ENCODE measurements at regions not wholly inside any gene's neighbourhood (a gene's known extent, or its start where the extent isn't known, plus 50 kb on each side); places are given as distances from the start of the nearest gene placed in this dataset.
"Not testable (repeated sequence)": the region's sequence is repeated elsewhere in the genome, so short reads cannot be mapped to it uniquely, and the experiment has no call there.

DNA sequence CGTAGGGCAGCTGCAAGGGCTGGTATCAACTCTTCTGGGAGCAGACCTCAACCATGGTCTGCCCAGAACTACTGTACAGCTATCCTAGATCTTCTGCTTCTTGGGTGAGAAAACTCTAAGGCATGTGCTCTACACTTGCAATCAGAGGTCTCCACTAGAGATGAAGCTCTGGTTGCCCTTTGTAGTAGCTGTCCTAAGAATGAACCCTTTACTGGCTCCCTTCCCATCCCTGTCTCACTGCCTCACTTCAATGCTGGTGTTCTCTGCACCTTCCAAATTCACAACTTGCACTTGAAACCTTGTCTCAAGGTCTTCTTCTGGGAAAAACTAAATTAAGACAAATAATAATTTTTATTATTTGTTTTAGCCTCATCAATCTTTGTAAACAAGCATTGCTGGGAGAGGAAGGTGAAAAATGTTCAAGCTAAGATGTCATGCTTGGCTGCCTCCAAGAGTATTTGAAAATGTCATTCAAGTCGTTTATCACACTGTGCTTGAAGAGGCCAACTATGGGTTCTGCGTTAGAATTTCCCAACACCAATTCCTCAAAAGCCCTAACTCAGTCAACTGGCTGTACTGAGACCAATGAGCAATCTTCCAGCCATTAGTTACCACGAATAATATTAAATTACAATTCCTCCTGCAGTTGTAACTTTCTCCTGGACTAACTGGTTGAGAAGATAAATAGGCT, 216.9 kb upstream of the ADRA1D start:
- no peak for ATAC-seq

DNA sequence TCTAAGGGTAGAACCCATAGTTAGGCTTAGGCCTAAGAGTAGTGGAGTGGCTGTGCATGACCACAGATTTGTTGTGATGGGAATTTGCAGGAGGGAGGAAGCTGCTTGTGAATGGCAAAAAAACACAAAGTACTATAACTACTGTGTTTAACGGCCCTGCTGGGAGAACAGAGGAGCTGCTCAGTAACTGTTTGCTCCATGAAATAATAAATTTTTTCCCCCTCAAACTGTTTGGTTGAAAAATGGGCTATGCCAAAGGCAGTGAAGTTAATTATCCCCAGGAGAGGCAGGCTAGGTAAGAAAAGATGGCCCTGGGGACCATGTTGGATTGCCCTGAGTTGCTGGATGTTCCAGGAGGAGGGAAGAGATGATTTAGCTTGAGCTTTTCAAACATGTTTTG, 216.1 kb upstream of the ADRA1D start:
- ATAC-seq, result no peak

DNA sequence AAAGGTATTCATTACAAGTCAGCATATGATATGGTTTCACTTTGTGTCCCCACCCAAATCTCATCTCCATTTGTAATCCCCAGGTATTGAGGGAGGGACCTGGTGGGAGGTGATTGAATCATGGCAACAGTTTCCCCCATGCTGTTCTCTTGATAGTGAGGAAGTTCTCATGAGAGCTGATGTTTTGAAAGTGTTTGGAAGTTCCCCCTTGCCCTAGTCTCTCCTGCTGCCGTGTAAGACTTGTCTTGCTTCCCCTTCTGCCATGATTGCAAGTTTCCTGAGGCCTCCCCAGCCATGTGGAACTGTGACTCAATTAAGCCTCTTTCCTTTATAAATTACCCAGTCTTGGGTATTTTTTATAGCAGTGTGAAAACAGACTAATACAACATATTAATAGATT, 213.7 kb upstream of the ADRA1D start:
- not testable (repeated sequence) for ATAC-seq

DNA sequence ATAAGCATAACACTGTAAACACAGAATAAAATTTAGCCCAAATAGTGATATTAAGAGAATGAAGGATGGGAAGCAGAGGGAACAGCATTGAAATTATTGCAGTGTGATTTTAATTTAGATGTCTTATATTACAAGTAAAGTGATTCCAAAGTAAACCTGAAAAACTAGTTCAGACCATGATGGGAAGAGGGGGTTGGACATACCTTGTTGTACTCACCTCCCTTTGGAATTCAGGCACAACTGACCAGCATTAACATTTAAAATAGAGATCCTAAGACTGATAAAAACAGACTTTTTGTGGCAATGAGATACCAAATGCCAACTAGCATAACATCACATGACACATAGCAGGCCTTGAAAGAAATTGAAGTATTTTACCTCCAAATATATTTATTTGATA, 210.0 kb upstream of the ADRA1D start:
- ATAC-seq, result no peak

DNA sequence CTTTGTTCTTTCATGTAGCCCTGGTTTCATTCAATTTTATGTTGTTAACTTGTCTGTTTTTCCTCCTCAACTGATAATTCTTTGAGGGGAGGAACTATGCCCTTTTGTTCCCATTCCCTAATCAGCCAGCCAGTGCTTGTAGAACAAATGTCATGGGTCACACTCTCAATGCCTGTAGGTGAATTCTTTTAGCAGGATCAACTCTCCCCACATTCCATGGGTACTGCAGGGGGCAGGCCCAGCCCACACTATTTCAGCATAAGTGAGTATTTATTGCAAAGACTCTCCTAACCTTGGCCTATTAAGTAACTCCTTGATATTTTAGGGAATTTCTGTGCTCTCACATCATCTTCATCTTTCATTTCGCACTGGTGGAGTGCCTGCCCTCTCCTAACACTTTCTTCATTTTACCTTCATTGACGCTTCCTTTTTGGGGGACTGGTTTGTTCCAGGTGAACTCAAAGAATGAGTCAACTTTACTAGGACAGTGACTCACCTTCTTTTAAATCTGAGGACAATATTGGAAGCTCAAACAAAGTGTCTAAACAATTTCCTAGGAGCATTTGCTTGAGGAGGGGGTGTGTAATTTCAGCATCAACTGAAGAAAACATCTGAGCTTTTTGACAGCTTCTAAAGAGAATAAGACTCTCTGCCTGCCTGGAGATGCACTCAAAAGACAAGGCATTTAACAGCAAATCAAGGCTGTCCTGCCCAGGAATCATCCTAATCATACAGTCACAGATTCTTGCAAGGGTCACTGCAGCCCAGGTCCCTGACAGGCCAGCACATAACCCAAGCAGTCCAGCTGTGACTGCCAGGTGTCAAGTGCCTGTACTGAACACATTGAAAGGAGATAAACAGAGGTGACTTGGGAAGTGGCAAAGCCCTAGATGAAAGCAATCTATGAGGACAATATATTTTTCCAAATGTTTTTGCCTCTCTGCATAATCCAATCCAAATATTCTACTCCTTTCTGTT, 208.8 kb upstream of the ADRA1D start:
- ATAC-seq, result no peak

DNA sequence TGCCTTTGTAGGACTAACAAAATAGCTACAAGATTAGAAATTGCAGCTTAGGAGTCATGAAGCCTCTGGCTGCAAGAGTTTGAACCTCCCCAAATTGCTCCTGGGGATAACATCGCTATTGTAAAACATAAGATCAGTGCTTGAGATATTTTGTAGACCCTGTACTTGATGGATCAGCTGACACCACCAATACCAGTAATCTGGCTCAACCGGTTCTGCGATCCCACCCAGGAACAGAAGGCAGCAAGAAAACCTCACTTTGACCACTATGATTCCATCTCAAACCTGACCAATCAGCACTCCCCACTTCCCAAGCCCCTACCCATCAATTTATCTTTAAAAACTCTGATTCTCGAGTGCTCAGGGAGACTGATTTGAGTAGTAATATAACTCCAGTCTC, 206.9 kb upstream of the ADRA1D start:
- ATAC-seq, result no peak

DNA sequence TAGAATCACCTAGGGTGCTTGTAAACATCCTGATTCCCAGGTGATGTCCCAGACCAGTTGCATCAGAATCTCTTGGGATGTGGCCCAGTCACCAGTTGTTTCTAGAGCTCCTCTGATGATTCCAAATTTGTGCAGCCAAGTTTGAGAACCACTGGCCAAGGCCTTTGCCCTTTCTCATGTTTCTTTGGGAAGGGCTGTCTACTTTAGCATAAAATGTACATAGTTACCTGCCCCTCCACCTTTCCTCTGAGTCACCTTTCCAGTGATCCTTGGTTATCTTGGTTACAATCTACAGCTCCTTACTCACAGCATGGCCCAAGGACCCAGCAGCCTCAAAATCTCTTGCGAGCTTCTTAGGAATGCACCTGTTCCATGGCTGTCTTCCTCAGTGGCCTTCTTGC, 206.2 kb upstream of the ADRA1D start:
- no peak for ATAC-seq

DNA sequence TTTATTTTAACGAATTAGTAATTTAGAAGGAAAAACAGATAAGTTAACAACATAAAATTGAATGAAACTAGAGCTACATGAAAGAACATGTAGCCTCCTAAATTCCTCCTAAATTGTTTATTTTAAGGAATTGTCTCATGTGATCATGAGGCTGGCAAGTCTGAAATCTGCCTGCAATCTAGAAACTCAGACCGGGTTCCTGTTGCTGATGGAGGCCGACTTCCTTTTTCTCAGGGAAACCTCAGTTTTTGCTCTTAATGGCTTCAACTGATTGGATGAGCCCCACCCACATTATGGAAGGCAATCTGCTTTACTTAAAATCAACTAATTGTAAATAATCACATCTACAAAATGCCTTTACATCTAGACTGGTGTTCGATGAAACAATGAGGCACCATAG, 205.0 kb upstream of the ADRA1D start:
- no peak for ATAC-seq

DNA sequence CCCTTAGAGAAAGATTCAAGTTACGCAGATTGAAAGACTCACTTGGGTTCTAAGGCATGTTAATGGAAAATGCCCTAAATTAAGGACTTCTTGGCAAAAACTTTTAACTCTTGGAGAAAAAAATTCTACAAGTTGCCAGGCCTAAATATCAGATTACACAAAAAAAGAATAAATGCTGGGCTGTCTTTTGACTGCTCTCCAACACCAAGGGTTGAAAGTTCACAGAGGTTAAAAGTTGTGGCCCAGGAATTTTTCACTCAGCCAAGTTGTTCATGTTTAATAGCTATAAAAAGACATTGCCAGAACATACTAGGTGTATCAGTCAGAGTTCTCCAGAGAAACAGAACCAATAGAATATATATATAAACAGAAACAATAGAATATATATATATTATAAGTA, 204.3 kb upstream of the ADRA1D start:
- no peak for ATAC-seq

DNA sequence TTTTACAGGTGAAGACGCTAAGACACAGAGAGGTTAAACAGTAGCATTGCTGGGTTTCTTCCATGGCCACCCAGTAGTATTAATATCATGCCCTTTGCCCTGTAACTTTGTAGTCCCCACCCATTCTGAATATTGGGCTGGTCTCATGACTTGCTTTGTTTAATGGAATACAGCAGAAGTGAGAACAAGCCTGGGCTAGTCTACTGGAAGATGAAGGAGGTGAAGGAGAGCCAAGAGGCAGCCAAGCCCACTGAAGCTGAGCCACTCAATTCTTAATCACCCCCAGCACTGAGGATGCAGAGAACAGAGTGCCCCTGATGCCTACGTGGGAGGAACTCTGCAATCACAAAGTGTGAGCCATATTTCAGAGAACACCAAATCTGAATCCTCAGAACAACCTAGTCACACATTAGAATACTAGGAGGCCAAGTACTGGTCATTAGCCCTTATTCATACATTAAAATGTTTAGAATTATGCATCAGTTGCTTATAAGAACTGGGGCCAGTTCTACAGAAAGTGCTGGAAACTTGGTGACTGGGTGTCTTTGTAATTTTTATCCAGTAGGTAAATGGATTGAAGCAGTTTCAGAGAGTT, 202.5 kb upstream of the ADRA1D start:
- peak; percentile 57 for ATAC-seq

DNA sequence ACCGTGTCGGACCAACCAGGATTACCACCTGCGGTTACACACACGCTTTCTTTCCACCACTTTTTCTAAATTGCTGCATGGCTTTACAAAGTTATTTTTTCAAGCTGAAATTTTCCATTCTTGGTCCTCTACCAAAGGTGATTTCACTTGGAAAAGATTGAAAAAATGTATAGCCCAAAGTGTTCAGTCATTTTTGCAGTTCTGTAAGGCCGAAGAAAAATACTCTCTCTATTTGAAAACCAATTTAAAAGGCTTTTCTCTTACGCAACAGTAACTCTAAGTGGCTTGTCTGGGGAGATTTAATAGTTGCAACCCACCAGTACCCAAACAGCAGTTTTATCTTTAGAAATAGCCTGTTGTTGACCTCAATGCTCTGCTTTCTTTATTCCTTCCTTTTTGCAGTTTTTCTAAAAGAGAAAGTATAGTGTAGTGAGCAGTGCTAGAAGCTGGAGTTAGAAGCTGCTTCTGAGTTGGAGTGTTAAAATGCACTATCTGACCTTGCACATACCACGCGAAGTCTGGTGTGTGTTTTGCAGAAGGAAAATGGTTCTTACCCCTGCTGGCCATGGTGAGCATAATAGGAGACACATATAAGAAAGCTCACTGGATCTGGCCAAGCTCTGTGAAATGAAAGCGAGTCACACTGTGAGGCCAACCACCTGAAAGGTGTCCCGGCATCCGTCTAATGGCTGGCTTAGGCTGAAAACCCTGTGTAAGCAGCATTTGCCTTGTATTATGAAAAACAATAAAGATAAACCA, 201.0 kb upstream of the ADRA1D start:
- ATAC-seq, result peak; percentile 52

DNA sequence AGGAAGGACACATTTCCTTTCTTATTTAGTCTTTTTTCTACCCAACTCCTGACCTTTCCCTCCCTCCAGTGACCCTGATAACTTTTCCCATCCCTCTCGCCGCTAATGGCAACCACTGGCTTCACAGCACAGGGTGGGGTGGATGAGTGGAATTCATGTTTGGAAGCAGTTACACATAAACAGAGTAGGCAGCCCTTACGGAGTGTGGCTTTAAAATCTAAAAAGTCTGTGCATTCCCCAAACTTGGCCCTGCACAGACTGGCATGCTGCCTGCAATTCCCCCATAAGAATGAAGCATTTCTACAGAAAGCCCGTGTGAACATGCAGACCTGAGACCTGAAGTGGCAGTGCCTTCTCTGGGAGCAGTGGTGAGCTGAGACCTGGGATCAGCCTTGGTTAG, 196.7 kb upstream of the ADRA1D start:
- no peak for ATAC-seq

DNA sequence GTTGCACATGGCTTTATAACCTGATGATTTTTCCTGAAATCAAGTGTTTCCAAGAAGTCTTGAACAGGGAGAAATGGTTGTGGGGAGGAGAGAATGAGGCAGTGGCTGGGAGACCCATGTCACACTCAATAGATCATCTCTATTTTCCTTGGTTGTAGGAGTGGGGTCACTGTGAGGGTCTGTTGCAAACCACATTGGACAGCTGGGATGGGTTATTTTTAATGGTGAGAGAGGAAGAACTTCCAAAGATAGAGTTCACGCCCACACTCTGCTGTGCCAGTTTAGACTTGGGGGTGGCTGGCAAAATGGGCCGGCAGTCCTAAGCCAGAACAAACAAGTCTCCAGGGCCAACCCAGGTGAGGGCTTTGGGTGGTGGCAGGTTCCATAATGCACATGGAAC, 196.2 kb upstream of the ADRA1D start:
- no peak for ATAC-seq

DNA sequence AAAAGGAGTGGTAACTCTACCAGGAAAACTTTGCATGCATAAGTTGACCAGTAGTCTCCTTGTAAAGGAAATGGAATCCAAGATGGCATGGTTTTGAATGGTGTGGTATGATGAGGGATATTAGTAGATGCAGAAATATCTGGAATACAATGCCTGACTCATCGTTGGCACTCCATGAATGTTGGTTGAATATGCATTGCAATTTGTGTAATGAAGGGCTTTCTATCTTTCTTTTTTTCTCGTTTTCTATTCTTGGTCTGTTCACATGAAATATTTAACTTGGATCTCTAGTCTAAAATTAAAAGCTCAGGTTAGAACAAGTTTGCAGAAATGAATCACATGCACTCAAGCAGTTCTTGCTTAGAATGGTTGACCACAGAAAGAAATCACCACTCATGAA, 195.3 kb upstream of the ADRA1D start:
- peak; percentile 36 for ATAC-seq

DNA sequence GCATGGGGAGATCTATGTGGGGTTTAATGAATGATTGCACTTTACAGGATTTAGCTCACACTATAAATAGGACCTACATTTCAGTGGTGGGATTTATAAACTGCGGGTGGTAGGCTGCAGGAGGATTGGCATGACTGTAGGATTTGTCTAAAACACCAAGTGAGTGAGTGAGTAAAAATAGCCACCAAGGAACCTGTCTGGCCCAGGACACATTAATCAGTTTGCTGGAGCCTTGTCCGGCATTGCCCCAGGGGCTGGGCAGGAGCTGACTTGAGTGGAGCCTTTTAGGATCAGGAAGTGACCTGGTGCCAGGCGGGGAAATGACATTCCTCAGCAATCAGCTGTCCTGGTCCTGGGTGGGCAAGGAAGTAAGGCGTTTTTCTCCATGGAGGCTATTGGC, 193.9 kb upstream of the ADRA1D start:
- ATAC-seq, result peak; percentile 62

DNA sequence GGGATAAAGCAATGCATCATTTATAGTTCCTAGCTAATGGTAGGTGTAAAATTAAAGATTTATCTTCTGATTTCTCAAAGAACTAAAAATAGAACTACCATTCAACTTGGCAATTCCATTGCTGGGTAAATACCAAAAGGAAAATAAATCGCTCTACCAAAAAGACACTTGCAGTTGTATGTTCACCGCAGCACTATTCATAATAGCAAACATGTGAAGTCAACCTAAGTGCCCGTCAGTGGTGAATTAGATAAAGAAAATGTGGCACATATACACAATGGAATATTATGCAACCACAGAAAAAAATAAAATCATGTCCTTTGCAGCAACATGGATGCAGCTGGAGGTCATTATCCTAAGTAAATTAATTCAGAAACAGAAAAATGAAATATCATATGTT, 192.8 kb upstream of the ADRA1D start:
- no peak for ATAC-seq

DNA sequence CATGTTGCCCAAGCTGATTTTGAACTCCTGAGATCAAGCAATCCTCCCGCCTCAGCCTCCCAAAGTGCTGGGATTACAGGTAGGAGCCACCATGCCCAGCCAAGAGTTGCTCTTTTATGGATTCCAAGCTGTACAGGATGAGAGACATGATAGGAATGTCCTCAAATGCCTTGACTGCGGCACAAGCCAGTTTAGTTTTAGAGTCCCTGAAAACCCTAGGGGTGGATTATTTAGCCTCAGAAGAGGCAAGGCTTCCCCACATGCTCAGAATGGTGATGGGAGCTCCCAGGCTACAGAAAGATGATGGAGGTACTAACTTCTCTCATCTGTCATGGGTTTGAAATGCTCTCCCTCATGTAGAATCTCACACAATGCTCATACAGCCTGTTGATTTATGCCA, 192.1 kb upstream of the ADRA1D start:
- no peak for ATAC-seq

DNA sequence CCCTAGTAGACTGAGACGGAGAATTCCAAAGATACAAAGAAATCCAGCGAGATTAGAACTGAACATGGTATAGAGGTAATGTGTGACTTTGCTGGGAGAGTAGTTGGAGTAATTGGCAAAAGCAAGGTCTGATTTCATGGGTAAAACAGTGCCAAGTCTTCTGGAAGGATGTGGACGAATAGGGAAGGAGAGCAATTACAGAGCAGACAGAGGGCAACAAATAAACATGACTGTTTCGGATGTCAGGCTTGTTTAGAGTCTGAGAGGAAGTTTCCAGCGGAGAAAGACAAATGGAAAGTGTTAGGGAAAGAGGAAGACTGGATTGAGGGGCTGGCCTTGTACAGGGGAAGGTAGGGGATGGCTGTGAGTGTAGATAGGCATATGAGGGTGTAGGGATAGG, 190.4 kb upstream of the ADRA1D start:
- ATAC-seq, result no peak

DNA sequence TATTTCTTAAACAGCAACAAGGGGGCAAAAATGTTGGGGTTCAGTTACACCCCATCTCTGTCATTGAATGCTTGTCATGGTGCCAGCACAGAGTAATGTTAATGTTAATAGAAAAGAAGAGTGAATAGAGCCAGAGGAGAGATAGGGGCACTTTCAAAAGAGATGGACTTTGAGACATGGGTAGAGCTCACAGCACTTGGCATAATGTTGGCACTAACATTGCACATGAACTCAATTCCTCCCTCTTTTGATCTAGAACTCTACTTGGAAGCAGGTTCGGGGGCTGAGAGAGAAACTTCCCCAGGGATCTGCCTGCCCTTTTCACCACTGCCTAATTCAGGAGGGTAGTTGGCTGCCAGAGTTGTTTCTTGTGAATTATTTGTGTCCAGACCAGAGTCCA, 188.0 kb upstream of the ADRA1D start:
- no peak for ATAC-seq

DNA sequence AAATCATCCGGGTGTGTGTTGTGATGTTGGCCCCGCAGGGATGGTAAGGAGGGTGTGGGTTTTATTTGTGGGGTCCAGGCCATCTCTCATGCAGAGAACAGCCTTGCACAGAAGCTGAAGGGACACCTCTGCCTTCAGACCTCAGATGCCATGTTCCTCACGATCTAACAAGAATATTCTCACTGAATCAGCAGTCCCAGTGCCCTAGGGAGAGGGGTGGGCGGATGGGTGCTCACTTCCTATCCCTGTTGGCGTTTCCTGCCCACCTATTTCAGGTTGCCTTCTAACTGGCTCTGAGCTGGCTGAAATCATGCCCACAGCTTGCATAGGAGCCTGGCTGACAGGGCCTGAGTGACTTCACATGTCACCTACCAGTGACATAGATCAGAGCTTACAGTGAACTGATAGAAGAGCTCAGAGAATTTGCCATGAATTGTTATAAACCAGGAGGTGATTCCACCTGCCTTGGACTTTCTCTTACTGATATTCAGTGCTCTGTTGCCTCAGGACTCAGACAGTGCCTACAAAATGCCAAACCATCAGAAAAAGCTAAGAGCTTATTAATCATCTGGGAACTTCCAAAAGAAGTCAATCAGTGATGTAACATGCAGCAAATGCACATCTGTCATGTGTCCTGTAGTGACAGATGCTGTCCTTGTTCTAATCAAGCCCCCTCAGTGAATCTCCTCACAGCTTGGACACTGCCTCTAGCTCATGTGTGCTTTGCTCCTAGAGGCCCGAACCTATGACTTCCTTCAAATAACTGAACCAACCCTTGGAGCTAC, 186.8 kb upstream of the ADRA1D start:
- no peak for ATAC-seq

DNA sequence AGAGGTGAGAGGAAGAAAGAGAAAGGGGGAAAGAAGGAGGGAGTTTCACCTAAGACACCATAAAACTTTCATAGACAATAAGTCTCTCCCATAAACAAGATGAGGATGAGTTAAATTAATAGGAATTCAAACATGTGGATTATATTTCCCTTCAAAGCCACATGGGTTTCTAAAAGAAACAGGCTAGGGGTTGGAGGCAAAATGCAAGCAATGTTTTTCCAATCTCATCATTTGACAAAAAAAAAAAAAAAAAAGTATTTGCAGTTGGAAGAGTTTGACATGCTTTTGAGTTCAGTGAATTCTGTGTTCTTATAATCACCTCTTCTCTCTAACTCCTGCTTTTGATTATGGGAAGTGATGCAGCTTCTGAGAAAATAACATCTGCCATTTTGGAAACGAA, 186.1 kb upstream of the ADRA1D start:
- no peak for ATAC-seq

DNA sequence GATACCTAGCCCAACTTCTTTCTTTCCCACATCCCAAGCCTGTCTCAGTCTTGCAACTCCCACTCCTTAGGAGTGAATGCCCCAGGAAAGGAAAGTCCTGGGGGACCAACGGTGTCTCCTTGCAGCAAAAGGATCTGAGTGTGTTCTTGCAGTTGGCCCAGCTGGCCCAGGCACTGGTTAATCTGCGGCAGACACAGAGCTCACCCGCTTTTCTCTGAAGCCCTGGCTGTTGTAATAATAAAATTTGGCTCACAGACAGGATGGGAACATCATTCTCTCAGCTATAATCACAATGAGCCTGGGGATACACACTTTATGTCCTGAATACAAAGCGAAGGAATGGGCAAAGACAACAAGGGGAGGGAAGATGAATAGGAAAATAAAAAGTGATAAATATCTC, 185.6 kb upstream of the ADRA1D start:
- ATAC-seq, result no peak

Data from esophagus mucosa (tissue), 1 donor.